ENCODE measurements at regions not wholly inside any gene's neighbourhood (a gene's known extent, or its start where the extent isn't known, plus 50 kb on each side); places are given as distances from the start of the nearest gene placed in this dataset.

- TF ChIP-seq POLR2AphosphoS5 (IDR thresholded peaks at IDR 0.05; ENCODE audit: low read depth, low read length) (no peak), SIN3A (IDR thresholded peaks at IDR 0.05; ENCODE audit: borderline replicate concordance, insufficient read depth, low read length) (no peak), REST (IDR thresholded peaks at IDR 0.05; ENCODE audit: insufficient read depth in 1 of 2, low read depth in 2 of 2, low read length in 2 of 2) (no peak), FOXP2 (optimal IDR thresholded peaks at IDR 0.05; ENCODE audit: borderline replicate concordance, extremely low read depth, extremely low read length, insufficient read depth) (no peak), TAF1 (IDR thresholded peaks at IDR 0.05; ENCODE audit: borderline replicate concordance, insufficient read depth, low read length) (no peak)
These were observed 148.2 kb upstream of the FAT1 start for GRCh38 chr4:186871856-186872255.
